DMS114 treated with DMSO at 0.1 percent for 48 hours (cell line): ENCODE measurements at regions not wholly inside any gene's neighbourhood (a gene's known extent, or its start where the extent isn't known, plus 50 kb on each side); places are given as distances from the start of the nearest gene placed in this dataset.
"Not testable (repeated sequence)": the region's sequence is repeated elsewhere in the genome, so short reads cannot be mapped to it uniquely, and the experiment has no call there.

ENCODE experiments used
- DNase-seq: peaks from one replicate; lab custom pipeline; 2025; ENCODE audit not compliant: unreplicated experiment; lab: John Stamatoyannopoulos, UW

DNA sequence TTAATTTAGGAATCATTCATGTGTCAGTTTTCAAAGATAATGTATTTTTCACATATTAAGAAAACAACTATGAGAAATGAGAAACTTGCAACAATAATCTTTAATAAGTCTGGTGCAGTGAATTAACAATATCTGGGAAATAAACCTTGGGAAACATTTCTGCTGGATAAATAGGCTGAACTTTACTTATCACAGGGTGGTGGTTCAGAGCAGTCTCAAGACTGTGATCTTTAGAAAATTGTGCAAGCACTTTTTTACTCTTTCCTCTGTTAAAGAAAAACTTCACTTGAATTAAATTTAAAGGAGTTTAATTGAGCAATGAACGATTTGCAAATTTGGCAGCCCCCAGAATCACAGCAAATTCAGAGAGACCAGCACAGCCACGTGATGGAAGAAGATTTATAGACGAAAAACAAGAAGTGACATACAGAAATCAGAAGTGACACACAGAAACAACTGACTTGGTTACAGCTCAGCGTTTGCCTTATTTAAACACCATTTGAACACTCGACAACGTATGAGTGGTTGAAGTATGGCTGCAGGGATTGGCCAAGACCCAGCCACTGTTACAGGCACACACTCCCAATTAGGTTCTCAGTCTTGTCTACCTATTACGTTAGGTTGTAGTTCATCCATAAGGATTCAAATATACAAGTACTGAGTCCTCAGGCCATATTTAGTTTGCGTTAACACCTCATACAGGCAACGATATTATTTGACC, 631.9 kb downstream of the SLCO4C1 start:
- no peak for DNase-seq

DNA sequence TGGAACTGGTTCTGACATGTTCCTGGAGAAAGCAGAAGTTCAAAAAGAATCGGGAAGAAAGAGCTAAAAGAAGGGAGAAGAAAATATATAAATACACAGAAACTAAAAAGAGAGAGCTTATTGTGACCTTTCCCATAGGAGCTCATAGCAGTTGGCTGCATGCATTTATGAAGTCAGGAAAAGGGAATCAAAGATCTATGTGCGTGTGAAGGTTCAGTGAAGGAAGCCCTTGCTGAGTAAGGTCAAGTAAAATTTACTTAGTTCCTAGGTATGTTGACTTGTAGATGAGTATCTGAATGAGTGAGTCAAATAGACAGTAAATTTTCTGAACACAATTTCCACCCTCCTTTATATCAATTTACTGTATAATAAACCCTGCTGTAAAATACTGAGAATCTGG, 632.5 kb downstream of the SLCO4C1 start:
- DNase-seq = no peak

DNA sequence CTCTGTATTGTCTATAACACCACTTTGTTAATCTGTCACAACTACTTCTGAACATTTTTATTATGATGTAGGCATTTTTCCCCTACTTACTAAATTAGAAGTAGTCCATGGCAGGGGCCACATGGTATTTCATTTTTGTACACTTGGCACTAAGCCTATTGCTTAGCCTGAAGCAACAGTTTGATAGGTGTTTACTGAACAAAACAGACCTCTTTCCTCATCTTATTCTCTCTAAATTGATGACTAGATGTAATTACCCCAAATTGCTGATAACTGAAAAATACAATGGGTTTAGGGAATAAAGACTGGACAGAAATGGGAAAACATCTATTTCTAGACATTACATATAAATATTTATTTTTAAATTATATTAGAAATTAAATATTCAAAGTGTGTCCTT, 633.8 kb downstream of the SLCO4C1 start:
- DNase-seq = no peak

DNA sequence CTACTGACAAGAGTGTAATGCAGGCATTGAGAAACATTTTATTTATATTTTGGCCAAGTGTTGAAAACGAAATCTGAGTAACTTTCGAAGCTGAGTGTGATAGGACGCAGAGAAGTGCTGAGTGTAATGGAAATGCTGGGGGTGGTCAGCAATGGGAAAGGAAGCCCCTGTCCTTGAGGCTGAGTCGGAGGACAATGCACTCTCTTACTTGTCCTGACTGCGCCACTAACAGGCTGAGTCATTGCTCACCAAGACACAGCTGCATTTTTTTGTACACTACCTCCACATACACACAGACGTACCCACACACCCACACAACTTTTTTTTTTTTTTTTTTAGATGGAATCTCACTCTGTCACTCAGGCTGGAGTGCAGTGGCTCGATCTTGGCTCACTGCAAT, 637.7 kb downstream of the SLCO4C1 start:
- no peak for DNase-seq

DNA sequence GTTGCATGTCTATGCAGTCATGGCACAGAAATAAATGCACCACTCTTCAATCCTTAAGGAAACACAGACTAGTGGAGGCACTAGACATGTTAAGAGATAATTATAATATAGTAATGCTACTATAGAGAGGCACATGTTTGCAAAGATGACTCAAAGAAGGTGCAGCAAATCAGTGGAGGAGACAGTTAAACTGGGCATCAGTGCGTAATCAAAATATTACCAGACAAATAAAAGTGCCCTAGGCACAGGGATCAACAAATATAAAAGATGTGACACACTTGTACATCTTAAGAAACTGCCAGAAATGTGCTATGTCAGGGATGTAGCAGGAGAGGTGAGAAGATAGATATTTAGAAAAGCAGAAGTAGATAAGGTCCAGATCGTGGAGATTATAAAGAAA, 642.1 kb downstream of the SLCO4C1 start:
- DNase-seq = no peak

GRCh38 chr5:101647861-101648260, 648.2 kb downstream of the SLCO4C1 start:
- no peak for DNase-seq

GRCh38 chr5:101643794-101644193, 652.3 kb downstream of the SLCO4C1 start:
- DNase-seq = no peak

- DNase-seq = no peak
Measured at GRCh38 chr5:101637599-101637998, 658.5 kb downstream of the SLCO4C1 start.

DNA sequence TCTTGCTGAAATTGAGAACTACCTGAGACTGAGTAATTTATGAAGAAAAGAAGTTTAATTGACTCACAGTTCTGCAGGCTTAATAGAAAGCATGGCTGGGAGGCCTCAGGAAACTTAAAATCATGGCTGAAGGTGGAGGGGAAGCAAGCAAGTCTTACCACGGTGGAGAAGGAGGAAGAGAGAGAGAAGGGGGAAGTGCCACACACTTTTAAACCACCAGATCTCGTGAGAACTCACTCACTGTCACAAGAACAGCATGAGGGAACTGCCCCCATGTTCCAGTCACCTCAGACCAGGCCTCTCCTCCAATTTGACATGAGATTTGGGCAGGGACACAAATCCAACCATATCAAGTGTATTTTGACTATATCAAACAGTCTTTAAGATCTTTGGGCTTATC, 668.3 kb downstream of the SLCO4C1 start:
- DNase-seq = not testable (repeated sequence)

- DNase-seq = no peak
Measured at GRCh38 chr5:101626572-101626971, 669.5 kb downstream of the SLCO4C1 start.

DNA sequence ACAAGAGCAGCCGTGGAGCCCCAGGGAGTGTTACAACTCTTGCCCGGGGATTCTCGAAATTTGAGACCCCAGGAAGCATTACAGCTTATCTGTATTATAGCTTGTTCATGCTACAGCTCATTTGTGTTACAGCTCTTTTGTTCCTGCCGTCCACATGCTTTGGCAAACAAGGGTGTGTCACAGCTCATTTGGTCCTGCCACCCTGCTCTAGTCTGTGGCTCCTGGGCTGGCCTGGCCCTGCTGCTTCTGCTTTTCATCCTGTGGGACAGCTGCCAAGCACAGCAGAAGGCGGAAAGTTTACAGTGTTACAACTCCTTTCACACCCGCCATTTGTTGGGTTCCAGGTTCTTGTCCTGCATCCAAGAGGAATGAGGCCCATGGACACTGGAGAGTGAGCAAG, 685.0 kb downstream of the SLCO4C1 start:
- no peak for DNase-seq

DNA sequence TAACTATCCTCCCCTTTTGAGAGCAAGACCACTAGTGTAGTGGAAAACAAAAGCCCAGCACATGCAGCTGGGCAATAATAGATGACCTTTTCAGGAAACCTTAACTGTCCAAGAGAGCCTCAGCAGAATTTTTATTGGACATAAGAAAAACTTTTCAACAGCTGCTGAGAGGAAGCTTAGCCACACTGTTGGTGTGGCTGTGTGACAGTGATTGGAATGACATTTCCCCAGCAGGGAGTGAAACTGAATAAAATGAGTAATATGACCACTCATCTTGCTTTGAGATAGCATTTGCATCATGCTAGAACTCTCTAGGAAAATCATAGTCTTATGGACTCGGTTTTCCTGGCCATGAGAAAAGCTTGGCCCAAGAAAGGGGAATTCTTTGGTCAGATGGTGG, 687.8 kb downstream of the SLCO4C1 start:
- DNase-seq = no peak

DNA sequence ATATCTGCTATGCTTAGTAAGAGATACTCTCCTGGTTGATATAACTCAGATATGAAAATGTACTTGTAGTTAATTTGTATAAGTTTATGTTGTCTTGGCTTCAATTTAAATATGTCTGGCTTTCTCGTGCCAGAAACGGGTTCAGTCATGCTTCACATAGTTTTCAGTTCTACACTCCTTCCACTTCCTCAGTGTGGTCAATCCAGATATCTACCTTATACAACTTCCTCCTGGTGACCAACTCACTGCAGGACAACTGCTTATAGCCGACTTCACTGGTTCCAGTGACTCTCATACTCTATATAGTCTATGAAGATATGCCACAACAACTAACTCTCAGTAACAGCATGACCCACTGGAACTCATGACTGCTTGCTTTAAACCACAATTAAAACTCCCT, 690.4 kb downstream of the SLCO4C1 start:
- no peak for DNase-seq

DNA sequence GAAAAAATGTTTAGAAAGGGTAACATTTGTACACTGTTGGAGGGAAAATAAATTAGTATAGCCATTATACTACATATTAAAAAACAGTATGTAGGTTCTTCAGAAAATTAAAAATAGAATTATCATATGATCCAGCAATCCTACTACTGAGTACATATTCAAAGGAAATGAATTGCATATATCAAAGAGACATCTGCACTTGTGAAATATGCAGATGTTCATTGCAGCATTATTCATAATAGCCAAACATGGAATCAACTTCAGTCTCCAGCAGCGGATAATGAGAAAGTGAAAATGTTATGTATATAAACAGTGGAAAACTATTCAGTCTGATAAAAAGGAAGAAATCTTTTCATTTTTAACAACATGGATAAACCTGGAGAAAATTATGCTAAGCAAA, 695.5 kb downstream of the SLCO4C1 start:
- no peak for DNase-seq

DNA sequence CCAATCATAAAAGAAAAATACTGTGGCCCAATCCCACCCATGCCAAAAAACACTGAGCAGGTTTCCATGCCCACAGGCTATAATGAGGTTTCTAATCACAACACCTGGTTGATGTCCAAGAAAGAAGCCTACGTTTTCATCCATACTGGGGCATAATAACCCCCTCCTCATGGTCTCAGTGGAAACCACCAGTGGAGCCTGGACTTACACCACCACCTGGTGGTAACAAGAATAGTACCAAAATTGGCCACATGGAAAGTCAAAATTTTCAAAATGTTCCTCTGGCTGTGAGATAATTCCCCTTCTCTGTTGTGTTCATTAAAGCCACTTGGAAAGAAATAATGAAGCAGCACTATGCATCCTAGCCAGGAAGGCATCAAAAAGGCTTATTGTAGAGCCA, 687.3 kb upstream of the ST8SIA4 start:
- no peak for DNase-seq

DNA sequence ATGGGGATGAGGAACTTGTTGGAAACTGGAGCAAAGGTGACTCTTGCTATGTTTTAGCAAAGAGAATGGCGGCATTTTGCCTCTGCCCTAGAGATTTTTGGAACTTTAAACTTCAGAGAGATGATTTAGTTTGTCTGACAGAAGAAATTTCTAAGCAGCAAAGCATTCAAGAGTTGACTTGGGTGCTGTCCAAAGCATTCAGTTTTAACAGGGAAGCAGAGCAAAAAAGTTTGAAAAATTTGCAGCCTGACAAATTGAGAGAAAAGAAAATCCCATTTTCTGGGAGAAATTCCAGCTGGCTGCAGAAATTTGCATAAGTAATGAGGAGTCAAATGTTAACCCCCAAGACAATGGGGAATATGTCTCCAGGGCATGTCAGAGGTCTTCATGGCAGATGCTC, 682.3 kb upstream of the ST8SIA4 start:
- DNase-seq = no peak

DNA sequence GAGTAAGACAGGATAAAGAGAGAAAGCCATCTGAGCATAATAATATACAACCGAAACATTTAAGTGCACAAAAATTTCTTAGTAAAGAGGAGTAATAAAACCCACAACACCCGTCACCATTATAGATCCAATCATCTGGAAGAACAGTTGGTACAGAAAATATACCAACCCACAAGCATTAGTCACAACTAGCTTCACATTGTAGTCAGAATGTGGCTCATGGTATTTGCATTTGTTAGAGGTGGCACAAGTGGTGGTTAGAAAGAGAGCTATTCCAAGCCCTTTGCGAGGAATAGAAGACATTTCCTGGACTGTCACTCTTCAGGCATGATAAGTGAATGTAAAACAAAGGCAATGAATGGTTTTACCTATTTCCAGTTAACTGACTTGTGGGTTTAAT, 677.5 kb upstream of the ST8SIA4 start:
- no peak for DNase-seq

GRCh38 chr5:101574017-101574416, 670.9 kb upstream of the ST8SIA4 start:
- DNase-seq = no peak

- DNase-seq = no peak
Measured at GRCh38 chr5:101561018-101561417, 657.9 kb upstream of the ST8SIA4 start.

GRCh38 chr5:101543780-101544179, 640.7 kb upstream of the ST8SIA4 start:
- DNase-seq = no peak

DNA sequence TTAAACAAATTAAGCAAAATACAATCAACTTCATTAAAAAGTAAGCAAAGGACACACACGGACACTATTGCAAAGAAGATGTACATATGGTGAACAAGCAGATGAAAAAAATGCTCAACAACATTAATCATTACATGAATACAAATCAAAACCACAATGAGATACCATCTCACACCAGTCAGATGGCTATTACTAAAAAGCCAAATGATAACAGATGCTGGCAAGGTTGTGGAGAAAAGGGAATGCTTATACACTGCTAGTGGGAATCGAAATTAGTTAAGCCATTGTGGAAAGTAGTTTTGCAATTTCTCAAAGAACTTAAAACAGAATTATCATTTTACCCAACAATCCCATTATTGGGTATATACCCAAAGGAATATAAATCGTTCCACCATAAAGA, 636.2 kb upstream of the ST8SIA4 start:
- no peak for DNase-seq

GRCh38 chr5:101535626-101536025, 632.5 kb upstream of the ST8SIA4 start:
- no peak for DNase-seq

DNA sequence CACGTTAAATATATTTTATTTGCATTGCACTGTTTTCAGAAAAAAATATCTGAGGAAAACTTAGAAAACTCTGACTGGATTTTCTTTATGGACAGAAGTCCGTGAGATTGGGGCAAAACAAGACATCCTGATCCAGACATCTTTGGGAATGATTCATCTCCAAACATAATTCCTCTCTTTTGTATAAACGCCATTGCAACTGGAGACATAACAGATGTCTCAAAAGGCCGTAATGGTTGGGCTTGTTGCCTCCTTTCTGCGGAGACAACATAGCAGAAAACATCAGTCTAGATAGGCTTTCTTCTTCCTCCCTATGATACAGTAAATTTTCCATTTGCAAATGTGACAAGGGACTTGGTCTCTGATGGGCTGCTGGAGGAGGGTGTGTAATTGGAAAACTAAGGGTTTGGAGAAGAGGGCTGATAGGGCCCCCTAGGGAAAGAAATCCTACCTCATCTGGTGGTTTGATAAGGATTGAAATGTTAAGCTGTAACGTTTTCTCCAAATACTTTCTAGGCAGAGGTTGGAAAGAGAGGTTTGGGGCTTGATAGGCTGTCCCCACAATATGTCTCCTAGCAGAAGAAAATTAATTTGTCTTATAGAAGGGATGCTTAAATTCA, 631.5 kb upstream of the ST8SIA4 start:
- no peak for DNase-seq
